A673 (cell line): ENCODE measurements at regions not wholly inside any gene's neighbourhood (a gene's known extent, or its start where the extent isn't known, plus 50 kb on each side); places are given as distances from the start of the nearest gene placed in this dataset.

Source experiments
- BruUV-seq: library from RNA; stranded (reverse); fragments of 400-500 nt; replicated peaks from 2 replicates; lab custom pipeline; 2021; lab: Mats Ljungman, UMichigan
- CTCF ChIA-PET: fragments of 300-600 bp; sonication (Branson Sonifier 250); formaldehyde crosslinking; loops from one replicate; lab custom pipeline; 2022; ENCODE audit warnings: antibody characterized with exemption; lab: Charles Lee
- POLR2A ChIA-PET: fragments of 300-600 bp; sonication (Branson Sonifier 250); formaldehyde crosslinking; loops from one replicate; lab custom pipeline; 2022; ENCODE audit warnings: antibody characterized with exemption; ENCODE audit not compliant: low non-redundant PET; lab: Charles Lee
- DNase-seq: peaks from one replicate; pipeline ENCODE4 v3.0.0-alpha.2; 2015; ENCODE audit warnings: low spot score
- H3K27ac ChIP-seq: fragments of 200-600 bp; sonication (generic); 2 replicates; pipeline ENCODE4 v1.5.1; 2016; ENCODE audit warnings: mixed run types, low read depth, mild to moderate bottlenecking, mixed read lengths, antibody characterized with exemption, low read length; ENCODE audit not compliant: poor library complexity, severe bottlenecking
- H3K27me3 ChIP-seq: fragments of 200-600 bp; sonication (generic); replicated peaks from 2 replicates; pipeline ENCODE4 v1.6.1; 2017; ENCODE audit warnings: mixed run types, low read depth, mild to moderate bottlenecking, mixed read lengths, antibody characterized with exemption, low read length; ENCODE audit not compliant: insufficient read depth, poor library complexity
- H3K36me3 ChIP-seq: fragments of 200-600 bp; sonication (generic); 2 replicates; pipeline ENCODE4 v1.6.1; 2016; ENCODE audit warnings: mixed run types, mild to moderate bottlenecking, mixed read lengths, antibody characterized with exemption, low read length; ENCODE audit not compliant: insufficient read depth, poor library complexity, severe bottlenecking
- H3K4me1 ChIP-seq: fragments of 200-600 bp; sonication (generic); 2 replicates; pipeline ENCODE4 v1.6.1; 2017; ENCODE audit warnings: mixed run types, mild to moderate bottlenecking, mixed read lengths, antibody characterized with exemption, low read length; ENCODE audit not compliant: insufficient read depth, poor library complexity, severe bottlenecking
- H3K4me3 ChIP-seq: fragments of 200-600 bp; sonication (generic); 2 replicates; pipeline ENCODE4 v1.5.1; 2016; ENCODE audit warnings: low read depth, mixed run types, mild to moderate bottlenecking, mixed read lengths, low read length; ENCODE audit not compliant: poor library complexity, severe bottlenecking
- H3K9me3 ChIP-seq: fragments of 200-600 bp; sonication (generic); 2 replicates; pipeline ENCODE4 v1.6.1; 2016; ENCODE audit warnings: mixed run types, low read depth, mild to moderate bottlenecking, mixed read lengths, antibody characterized with exemption, low read length; ENCODE audit not compliant: poor library complexity, severe bottlenecking
- CTCF ChIP-seq: fragments of 300-800, 200-600 bp; sonication (generic); conservative IDR thresholded peaks from 2 replicates; pipeline ENCODE4 v1.5.1; 2017; ENCODE audit warnings: low read depth, mild to moderate bottlenecking, antibody characterized with exemption, low read length, moderate library complexity, mixed read lengths
- EZH2 ChIP-seq: fragments of 200-600 bp; sonication (generic); IDR thresholded peaks from 2 replicates; pipeline ENCODE4 v1.6.1; 2017; ENCODE audit warnings: borderline replicate concordance, low read depth, mild to moderate bottlenecking, mixed read lengths, antibody characterized with exemption, low read length; ENCODE audit not compliant: poor library complexity, severe bottlenecking
- intact Hi-C: fragments of 100-400 bp; cut with micrococcal nuclease; formaldehyde crosslinking; loops from one replicate; pipeline ENCODE4 v1.10.0; 2022; ENCODE audit not compliant: unreplicated experiment

- TF ChIP-seq CTCF = no peak
- TF ChIP-seq EZH2 = no peak
- DNase-seq = no peak
- BruUV-seq = no TSS peak
- Histone ChIP-seq H3K4me3 (no peak overlapping the region), H3K36me3 (no peaks in the 10 kb centered on the region), H3K4me1 (no peaks in the 10 kb centered on the region), H3K27me3 (peaks cover 14% of the 10 kb centered on the region), H3K27ac (no peak overlapping the region), H3K9me3 (no peaks in the 10 kb centered on the region)
- ChIA-PET CTCF (no interaction called here), POLR2A (no interaction called here)
- intact Hi-C loops = no loop called here
These were observed 186.3 kb upstream of the ADCY1 start for GRCh38 chr7:45387837-45388236.

GRCh38 chr7:45389073-45389872 is 184.9 kb upstream of the ADCY1 start:
- BruUV-seq = no TSS peak
- ChIA-PET POLR2A (no interaction called here), CTCF (interaction anchor here (0.6 kb wide), 1 partner anchor 186 kb away, joined by 8 read pairs; no protein-coding TSS in a partner anchor)
- intact Hi-C loops = no loop called here
- Histone ChIP-seq H3K27me3 (peaks cover 19% of the 10 kb centered on the region), H3K36me3 (no peaks in the 10 kb centered on the region), H3K4me3 (no peak overlapping the region), H3K9me3 (no peaks in the 10 kb centered on the region), H3K4me1 (no peaks in the 10 kb centered on the region), H3K27ac (no peak overlapping the region)
- no peak for TF ChIP-seq EZH2
- no peak for TF ChIP-seq CTCF
- no peak for DNase-seq

- H3K9me3 ChIP-seq = no peaks in the 10 kb centered on the region
- no peak overlapping the region for H3K27ac ChIP-seq
- TF ChIP-seq EZH2 (no peak), CTCF (no peak)
- no peaks in the 10 kb centered on the region for H3K4me1 ChIP-seq
- no peaks in the 10 kb centered on the region for H3K36me3 ChIP-seq
- CTCF ChIA-PET = no interaction called here
- POLR2A ChIA-PET = no interaction called here
- no peak overlapping the region for H3K4me3 ChIP-seq
- intact Hi-C loops = no loop called here
- no TSS peak for BruUV-seq
- DNase-seq = no peak
- H3K27me3 ChIP-seq = peaks cover 19% of the 10 kb centered on the region
These were observed 184.0 kb upstream of the ADCY1 start for GRCh38 chr7:45390180-45390579.
